ENCODE measurements at regions not wholly inside any gene's neighbourhood (a gene's known extent, or its start where the extent isn't known, plus 50 kb on each side); places are given as distances from the start of the nearest gene placed in this dataset.

GRCh38 chr1:38686167-38686926 lies 173.2 kb downstream of the RRAGC start:
- no peaks in the 10 kb centered on the region for H3K4me1 Mint-ChIP-seq (ENCODE audit: low read depth, unreplicated experiment)
- intact Hi-C loops (cut with micrococcal nuclease; ENCODE audit: unreplicated experiment) = no loop called here

GRCh38 chr1:38685388-38685787 lies 174.2 kb downstream of the RRAGC start:
- intact Hi-C loops (cut with micrococcal nuclease; ENCODE audit: unreplicated experiment) = no loop called here
- H3K27me3 Mint-ChIP-seq (ENCODE audit: unreplicated experiment) = peaks cover 43% of the 10 kb centered on the region
- TF ChIP-seq CTCF (IDR thresholded peaks at IDR 0.05; ENCODE audit: unreplicated experiment) = no peak
- H3K9me3 Mint-ChIP-seq (ENCODE audit: low read depth, unreplicated experiment) = no peaks in the 10 kb centered on the region
- H3K36me3 Mint-ChIP-seq (ENCODE audit: insufficient read depth, unreplicated experiment) = no peaks in the 10 kb centered on the region
- CTCF ChIA-PET = interaction anchor here (0.7 kb wide), 1 partner anchor 1074 kb away, joined by 5 read pairs; no protein-coding TSS in a partner anchor
- no peak for DNase-seq
- H3K4me3 Mint-ChIP-seq (ENCODE audit: low read depth, unreplicated experiment) = no peak overlapping the region
- no peak overlapping the region for H3K27ac Mint-ChIP-seq (ENCODE audit: unreplicated experiment)
- no peaks in the 10 kb centered on the region for H3K4me1 Mint-ChIP-seq (ENCODE audit: low read depth, unreplicated experiment)
- BruUV-seq (replicated peaks) = no TSS peak

More at GRCh38 chr1:38686167-38686926, 173.2 kb downstream of the RRAGC start:
- no peak overlapping the region for H3K27ac Mint-ChIP-seq (ENCODE audit: unreplicated experiment)
- H3K36me3 Mint-ChIP-seq (ENCODE audit: insufficient read depth, unreplicated experiment) = no peaks in the 10 kb centered on the region
- H3K4me3 Mint-ChIP-seq (ENCODE audit: low read depth, unreplicated experiment) = no peak overlapping the region
- no TSS peak for BruUV-seq (replicated peaks)
- TF ChIP-seq CTCF (IDR thresholded peaks at IDR 0.05; ENCODE audit: unreplicated experiment) = no peak
- CTCF ChIA-PET = no interaction called here
- H3K27me3 Mint-ChIP-seq (ENCODE audit: unreplicated experiment) = peaks cover 44% of the 10 kb centered on the region
- DNase-seq = no peak
- no peaks in the 10 kb centered on the region for H3K9me3 Mint-ChIP-seq (ENCODE audit: low read depth, unreplicated experiment)

- BruUV-seq (replicated peaks) = no TSS peak
- H3K4me1 Mint-ChIP-seq (ENCODE audit: low read depth, unreplicated experiment) = no peaks in the 10 kb centered on the region
- H3K9me3 Mint-ChIP-seq (ENCODE audit: low read depth, unreplicated experiment) = no peaks in the 10 kb centered on the region
- no peak for DNase-seq
- no peak for TF ChIP-seq CTCF (IDR thresholded peaks at IDR 0.05; ENCODE audit: unreplicated experiment)
- peaks cover 51% of the 10 kb centered on the region for H3K27me3 Mint-ChIP-seq (ENCODE audit: unreplicated experiment)
- H3K27ac Mint-ChIP-seq (ENCODE audit: unreplicated experiment) = no peak overlapping the region
- CTCF ChIA-PET = no interaction called here
- H3K36me3 Mint-ChIP-seq (ENCODE audit: insufficient read depth, unreplicated experiment) = no peaks in the 10 kb centered on the region
- no peak overlapping the region for H3K4me3 Mint-ChIP-seq (ENCODE audit: low read depth, unreplicated experiment)
- intact Hi-C loops (cut with micrococcal nuclease; ENCODE audit: unreplicated experiment) = no loop called here
Observed at GRCh38 chr1:38680801-38681510, 178.6 kb downstream of the RRAGC start.

- peaks cover 46% of the 10 kb centered on the region for H3K27me3 Mint-ChIP-seq (ENCODE audit: unreplicated experiment)
- intact Hi-C loops (cut with micrococcal nuclease; ENCODE audit: unreplicated experiment) = no loop called here
- H3K9me3 Mint-ChIP-seq (ENCODE audit: low read depth, unreplicated experiment) = no peaks in the 10 kb centered on the region
- H3K27ac Mint-ChIP-seq (ENCODE audit: unreplicated experiment) = no peak overlapping the region
- H3K4me1 Mint-ChIP-seq (ENCODE audit: low read depth, unreplicated experiment) = no peaks in the 10 kb centered on the region
- no peak for DNase-seq
- no peak for TF ChIP-seq CTCF (IDR thresholded peaks at IDR 0.05; ENCODE audit: unreplicated experiment)
- H3K4me3 Mint-ChIP-seq (ENCODE audit: low read depth, unreplicated experiment) = no peak overlapping the region
- CTCF ChIA-PET = no interaction called here
- H3K36me3 Mint-ChIP-seq (ENCODE audit: insufficient read depth, unreplicated experiment) = no peaks in the 10 kb centered on the region
- BruUV-seq (replicated peaks) = no TSS peak
Observed at GRCh38 chr1:38677756-38678155, 181.8 kb downstream of the RRAGC start.

All from Calu3 (cell line).